Body of pancreas (tissue), 4 donors: ENCODE measurements at regions not wholly inside any gene's neighbourhood (a gene's known extent, or its start where the extent isn't known, plus 50 kb on each side); places are given as distances from the start of the nearest gene placed in this dataset.

Experiments used
- ATAC-seq: fragments of 150-250 bp; one replicate; pipeline ENCODE4 v1.9.1; 2016
- DNase-seq, 4 donors: peaks; one replicate each; pipeline ENCODE4 v3.0.0-alpha.2; 2019
- H3K27ac ChIP-seq, 4 donors: fragments of 200-600 bp; sonication (generic); 1 replicate in 3 of 4; 2 replicates in 1 of 4; pipeline versions ENCODE4 v1.5.1 to v1.6.1; 2016 to 2019; ENCODE audit warnings: mild to moderate bottlenecking in 1 of 4, mixed read lengths in 1 of 4, moderate library complexity in 1 of 4
- H3K27me3 ChIP-seq, 2 donors: fragments of 200-600 bp; sonication (generic); one replicate each; pipeline ENCODE4 v1.6.0; 2016; ENCODE audit warnings: mild to moderate bottlenecking in 1 of 2
- H3K36me3 ChIP-seq, 2 donors: fragments of 200-600 bp; sonication (generic); replicated peaks in 1 of 2; 2 replicates each; pipeline ENCODE4 v1.5.1; 2016; ENCODE audit warnings: low read depth in 2 of 2; ENCODE audit not compliant: insufficient read depth in 1 of 2
- H3K4me1 ChIP-seq: fragments of 200-600 bp; sonication (generic); one replicate; pipeline ENCODE4 v1.6.0; 2016
- H3K4me3 ChIP-seq, 2 donors: fragments of 200-600 bp; sonication (generic); 1 replicate in 1 of 2; 2 replicates in 1 of 2; pipeline ENCODE4 v1.5.1; 2016 to 2019
- H3K9me3 ChIP-seq, 3 donors: fragments of 200-600 bp; sonication (generic); 1 replicate in 2 of 3; 2 replicates in 1 of 3; pipeline ENCODE4 v1.5.1; 2016
- POLR2A ChIP-seq, 3 donors: fragments of 450-650 bp; IDR thresholded peaks; one replicate each; pipeline ENCODE4 v1.6.1; 2016; ENCODE audit warnings: antibody characterized with exemption in 3 of 3, mild to moderate bottlenecking in 2 of 3
- WGBS, 2 donors: methylation state at CpG; one replicate each; pipeline ENCODE4 v1.1.5; 2017; 5-methylcytosine and 5-hydroxymethylcytosine counted together
- intact Hi-C: fragments of 100-400 bp; cut with DNase I; formaldehyde crosslinking; loops from one replicate; pipeline ENCODE4 v1.15.1; 2023
- TF ChIP-seq, protein P1 (sequence below), 7 experiments: fragments of 450-650 bp in 4 of 7; fragments of 200-600 bp in 3 of 7; sonication (generic) in 3 of 7; IDR thresholded peaks; one replicate each; pipeline ENCODE4 v1.5.1; 2016 to 2019; ENCODE audit warnings: antibody characterized with exemption in 7 of 7

DNA sequence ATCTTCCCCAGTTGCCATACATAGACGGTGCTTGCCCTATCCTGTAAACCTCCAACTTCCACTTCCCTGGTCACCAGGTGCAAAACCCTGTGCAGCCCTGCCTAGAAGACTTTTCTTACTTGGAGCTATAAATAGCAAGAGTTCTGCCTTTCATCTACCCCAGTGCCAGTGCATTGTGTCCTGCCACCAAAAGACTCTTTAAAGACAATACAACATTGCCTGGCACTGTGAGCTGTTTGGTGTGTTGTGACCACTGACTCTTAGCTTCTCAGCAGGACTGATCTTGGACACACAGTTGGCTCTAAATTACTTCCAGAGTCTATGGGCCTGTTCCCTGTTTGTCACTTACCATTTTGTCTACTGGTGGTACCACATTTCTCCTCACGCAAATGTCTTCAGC is 608.1 kb downstream of the CDH9 start:
- Histone ChIP-seq H3K4me3 (no peak overlapping the region), H3K4me1 (no peaks in the 10 kb centered on the region), H3K9me3 (no peaks in the 10 kb centered on the region), H3K27me3 (no peaks in the 10 kb centered on the region), H3K27ac (no peak overlapping the region), H3K36me3 (no peaks in the 10 kb centered on the region)
- ATAC-seq (no peak), DNase-seq (no peak)
- WGBS, 2 donors: 74 to 81% methylated on average over 2 of the region's 2 CpGs
- TF ChIP-seq, protein P1, sequence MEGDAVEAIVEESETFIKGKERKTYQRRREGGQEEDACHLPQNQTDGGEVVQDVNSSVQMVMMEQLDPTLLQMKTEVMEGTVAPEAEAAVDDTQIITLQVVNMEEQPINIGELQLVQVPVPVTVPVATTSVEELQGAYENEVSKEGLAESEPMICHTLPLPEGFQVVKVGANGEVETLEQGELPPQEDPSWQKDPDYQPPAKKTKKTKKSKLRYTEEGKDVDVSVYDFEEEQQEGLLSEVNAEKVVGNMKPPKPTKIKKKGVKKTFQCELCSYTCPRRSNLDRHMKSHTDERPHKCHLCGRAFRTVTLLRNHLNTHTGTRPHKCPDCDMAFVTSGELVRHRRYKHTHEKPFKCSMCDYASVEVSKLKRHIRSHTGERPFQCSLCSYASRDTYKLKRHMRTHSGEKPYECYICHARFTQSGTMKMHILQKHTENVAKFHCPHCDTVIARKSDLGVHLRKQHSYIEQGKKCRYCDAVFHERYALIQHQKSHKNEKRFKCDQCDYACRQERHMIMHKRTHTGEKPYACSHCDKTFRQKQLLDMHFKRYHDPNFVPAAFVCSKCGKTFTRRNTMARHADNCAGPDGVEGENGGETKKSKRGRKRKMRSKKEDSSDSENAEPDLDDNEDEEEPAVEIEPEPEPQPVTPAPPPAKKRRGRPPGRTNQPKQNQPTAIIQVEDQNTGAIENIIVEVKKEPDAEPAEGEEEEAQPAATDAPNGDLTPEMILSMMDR (IDR thresholded peaks at IDR 0.05): no peak
- TF ChIP-seq POLR2A (IDR thresholded peaks at IDR 0.05): no peak
- intact Hi-C loops: no loop called here

- Histone ChIP-seq H3K4me1 (no peaks in the 10 kb centered on the region), H3K27ac (no peak overlapping the region), H3K36me3 (no peaks in the 10 kb centered on the region), H3K9me3 (no peaks in the 10 kb centered on the region), H3K4me3 (no peak overlapping the region), H3K27me3 (no peaks in the 10 kb centered on the region)
- intact Hi-C loops: no loop called here
- 45 to 52% methylated on average over 2 of the region's 2 CpGs for WGBS, 2 donors
- TF ChIP-seq POLR2A (IDR thresholded peaks at IDR 0.05): no peak
- TF ChIP-seq, protein P1 (IDR thresholded peaks at IDR 0.05): no peak
- no peak for DNase-seq
- no peak for ATAC-seq
Measured at GRCh38 chr5:26427281-26427680, 611.1 kb downstream of the CDH9 start.

DNA sequence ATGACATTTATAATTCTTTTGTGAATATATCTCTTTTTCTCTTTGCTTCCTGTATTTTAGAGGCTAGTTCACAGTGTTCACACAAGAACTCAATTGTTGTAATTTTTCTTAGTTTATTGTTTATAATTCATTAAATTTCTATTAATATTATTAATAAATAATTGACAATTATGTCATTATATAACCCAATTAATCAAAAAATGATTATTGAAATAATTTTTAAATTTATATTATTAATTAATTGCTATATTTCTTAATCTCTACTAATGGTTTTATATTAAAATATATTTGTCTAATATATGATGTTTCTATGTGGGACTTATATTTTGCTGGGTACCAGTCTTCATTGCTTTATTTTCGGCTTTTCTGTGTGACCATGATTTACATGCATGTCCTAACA is 618.4 kb downstream of the CDH9 start:
- no peak for ATAC-seq
- H3K4me3 ChIP-seq: no peak overlapping the region
- intact Hi-C loops: no loop called here

GRCh38 chr5:26416911-26417310 is 621.5 kb downstream of the CDH9 start:
- no peak overlapping the region for H3K27ac ChIP-seq
- ATAC-seq (no peak), DNase-seq (no peak)
- H3K9me3 ChIP-seq: no peaks in the 10 kb centered on the region
- WGBS, 2 donors: 72 to 80% methylated on average over 4 to 5 of the region's 5 CpGs
- H3K4me3 ChIP-seq: no peak overlapping the region
- no peaks in the 10 kb centered on the region for H3K4me1 ChIP-seq
- intact Hi-C loops: no loop called here
- H3K27me3 ChIP-seq: no peaks in the 10 kb centered on the region
- no peaks in the 10 kb centered on the region for H3K36me3 ChIP-seq
- TF ChIP-seq, protein P1 (IDR thresholded peaks at IDR 0.05): no peak
- TF ChIP-seq POLR2A (IDR thresholded peaks at IDR 0.05): no peak

More for the DNA sequence above, 618.4 kb downstream of the CDH9 start:
- Histone ChIP-seq H3K36me3 (no peaks in the 10 kb centered on the region), H3K27ac (no peak overlapping the region), H3K27me3 (no peaks in the 10 kb centered on the region), H3K4me1 (no peaks in the 10 kb centered on the region), H3K9me3 (no peaks in the 10 kb centered on the region)
- TF ChIP-seq, protein P1 (IDR thresholded peaks at IDR 0.05): no peak
- no peak for TF ChIP-seq POLR2A (IDR thresholded peaks at IDR 0.05)
- 72 to 87% methylated on average over 1 of the region's 1 CpG for WGBS, 2 donors
- DNase-seq: no peak

GRCh38 chr5:26415987-26416779 is 622.2 kb downstream of the CDH9 start:
- Histone ChIP-seq H3K4me1 (no peaks in the 10 kb centered on the region), H3K4me3 (no peak overlapping the region), H3K27me3 (no peaks in the 10 kb centered on the region), H3K9me3 (no peaks in the 10 kb centered on the region), H3K36me3 (no peaks in the 10 kb centered on the region), H3K27ac (no peak overlapping the region)
- intact Hi-C loops: no loop called here
- DNase-seq (no peak), ATAC-seq (no peak)
- TF ChIP-seq, protein P1 (IDR thresholded peaks at IDR 0.05): no peak
- TF ChIP-seq POLR2A (IDR thresholded peaks at IDR 0.05): no peak
- 60 to 62% methylated on average over 6 to 11 of the region's 12 CpGs for WGBS, 2 donors
